ENCODE measurements at regions not wholly inside any gene's neighbourhood (a gene's known extent, or its start where the extent isn't known, plus 50 kb on each side); places are given as distances from the start of the nearest gene placed in this dataset.

- Histone ChIP-seq H3K79me2 (ENCODE audit: control insufficient read depth, insufficient read depth, low read length) (no peaks in the 10 kb centered on the region), H3K4me3 (replicated peaks in 1 of 3; ENCODE audit: insufficient read depth in 1 of 3, low read depth in 1 of 3, low read length in 3 of 3) (no peak overlapping the region), H3K9me3 (replicated peaks; ENCODE audit: control insufficient read depth, insufficient read depth, low read length) (no peaks in the 10 kb centered on the region), H3K4me2 (ENCODE audit: insufficient read depth, low read length) (no peak overlapping the region), H3K9ac (replicated peaks; ENCODE audit: extremely low read depth, insufficient read depth, low read length) (no peak overlapping the region), H3K36me3 (ENCODE audit: control insufficient read depth in 2 of 2, extremely low read depth in 1 of 2, insufficient read depth in 2 of 2, low read length in 2 of 2) (no peaks in the 10 kb centered on the region), H3K4me1 (ENCODE audit: control insufficient read depth, extremely low read depth, insufficient read depth, low read length) (no peaks in the 10 kb centered on the region), H3K27me3 (ENCODE audit: control insufficient read depth in 2 of 2, insufficient read depth in 2 of 2, low read length in 2 of 2) (no peaks in the 10 kb centered on the region), H3K27ac (ENCODE audit: insufficient read depth, low read depth, low read length) (no peak overlapping the region), H4K20me1 (replicated peaks; ENCODE audit: control insufficient read depth, extremely low read depth, insufficient read depth, low read length) (no peaks in the 10 kb centered on the region), H3K9me1 (replicated peaks; ENCODE audit: control insufficient read depth, extremely low read depth, insufficient read depth, low read length) (no peaks in the 10 kb centered on the region), H2AFZ (ENCODE audit: low read depth, low read length) (no peak overlapping the region)
- no peak for FAIRE-seq
- dilution Hi-C loops (cut with MboI; ENCODE audit: extremely low pct_ligation_motif_present, low sequenced_read_pairs), result no loop called here
- intact Hi-C loops (cut with micrococcal nuclease), result no loop called here
- TF ChIP-seq GATA2 (IDR thresholded peaks at IDR 0.05; ENCODE audit: insufficient read depth, insufficient read length, low read depth, low read length), result no peak
- no peak for TF ChIP-seq MYC (IDR thresholded peaks at IDR 0.05; ENCODE audit: low read depth, low read length)
- TF ChIP-seq CTCF (IDR thresholded peaks at IDR 0.05; ENCODE audit: extremely low read depth in 1 of 2, insufficient read depth in 1 of 2, low read depth in 1 of 2, low read length in 2 of 2), result no peak
- TF ChIP-seq EZH2 (IDR thresholded peaks at IDR 0.05; ENCODE audit: borderline replicate concordance, low read depth, low read length, severe bottlenecking), result no peak
- no peak for TF ChIP-seq FOS (IDR thresholded peaks at IDR 0.05; ENCODE audit: borderline replicate concordance, insufficient read depth, low read length)
- TF ChIP-seq POLR2AphosphoS5 (IDR thresholded peaks at IDR 0.05; ENCODE audit: insufficient read depth, low read depth, low read length), result no peak
- TF ChIP-seq JUN (IDR thresholded peaks at IDR 0.05; ENCODE audit: borderline replicate concordance, insufficient read depth, insufficient read length, low read depth), result no peak
- TF ChIP-seq POLR2A (IDR thresholded peaks at IDR 0.05; ENCODE audit: low read depth, low read length), result no peak
- CTCF ChIA-PET, result interaction anchor here (0.6 kb wide), 1 partner anchor 571 kb away, joined by 4 read pairs; no protein-coding TSS in a partner anchor
- DNase-seq (ENCODE audit: low read depth, low spot score), result no peak
- POLR2A ChIA-PET, result no interaction called here
- no TSS peak for BruUV-seq (replicated peaks)
These were observed 59.3 kb upstream of the SLC4A10 start for GRCh38 chr2:161564906-161565305.
